ENCODE measurements at regions not wholly inside any gene's neighbourhood (a gene's known extent, or its start where the extent isn't known, plus 50 kb on each side); places are given as distances from the start of the nearest gene placed in this dataset.
"Not testable (repeated sequence)": the region's sequence is repeated elsewhere in the genome, so short reads cannot be mapped to it uniquely, and the experiment has no call there.

GRCh38 chr10:46645110-46645509 lies 66.2 kb downstream of the SYT15 start:
- DNase-seq (ENCODE audit: low read depth): not testable (repeated sequence)

- DNase-seq (ENCODE audit: low read depth): not testable (repeated sequence)
Measured at GRCh38 chr10:46646132-46646531, 67.2 kb downstream of the SYT15 start.

- DNase-seq (ENCODE audit: low read depth): not testable (repeated sequence)
Measured at GRCh38 chr10:46650967-46651366, 72.0 kb downstream of the SYT15 start.

GRCh38 chr10:46657437-46657836 lies 78.5 kb downstream of the SYT15 start:
- not testable (repeated sequence) for DNase-seq (ENCODE audit: low read depth)

- DNase-seq (ENCODE audit: low read depth): not testable (repeated sequence)
Measured at GRCh38 chr10:46660027-46660834, 81.3 kb downstream of the SYT15 start.

- not testable (repeated sequence) for DNase-seq (ENCODE audit: low read depth)
Measured at GRCh38 chr10:46660835-46661164, 81.9 kb downstream of the SYT15 start.

GRCh38 chr10:46665536-46665935 lies 86.6 kb downstream of the SYT15 start:
- not testable (repeated sequence) for DNase-seq (ENCODE audit: low read depth)

- not testable (repeated sequence) for DNase-seq (ENCODE audit: low read depth)
Measured at GRCh38 chr10:46668357-46668997, 89.5 kb downstream of the SYT15 start.

GRCh38 chr10:46677836-46678435 lies 99.0 kb downstream of the SYT15 start:
- not testable (repeated sequence) for DNase-seq (ENCODE audit: low read depth)

GRCh38 chr10:46691397-46691796 lies 112.5 kb downstream of the SYT15 start:
- DNase-seq (ENCODE audit: low read depth): not testable (repeated sequence)

- DNase-seq (ENCODE audit: low read depth): not testable (repeated sequence)
Measured at GRCh38 chr10:46693218-46693617, 114.3 kb downstream of the SYT15 start.

GRCh38 chr10:46717264-46717663 lies 138.3 kb downstream of the SYT15 start:
- not testable (repeated sequence) for DNase-seq (ENCODE audit: low read depth)

- not testable (repeated sequence) for DNase-seq (ENCODE audit: low read depth)
Measured at GRCh38 chr10:46718014-46718413, 139.1 kb downstream of the SYT15 start.

GRCh38 chr10:46720386-46720785 lies 141.5 kb downstream of the SYT15 start:
- peak; percentile 1 for DNase-seq (ENCODE audit: low read depth)

GRCh38 chr10:46720811-46721518 lies 142.0 kb downstream of the SYT15 start:
- not testable (repeated sequence) for DNase-seq (ENCODE audit: low read depth)

- DNase-seq (ENCODE audit: low read depth): not testable (repeated sequence)
Measured at GRCh38 chr10:46724258-46724657, 145.3 kb downstream of the SYT15 start.

- not testable (repeated sequence) for DNase-seq (ENCODE audit: low read depth)
Measured at GRCh38 chr10:46728359-46728758, 149.4 kb downstream of the SYT15 start.

GRCh38 chr10:46730729-46731128 lies 151.8 kb downstream of the SYT15 start:
- DNase-seq (ENCODE audit: low read depth): not testable (repeated sequence)

GRCh38 chr10:46733635-46734261 lies 154.8 kb downstream of the SYT15 start:
- DNase-seq (ENCODE audit: low read depth): not testable (repeated sequence)

- DNase-seq (ENCODE audit: low read depth): not testable (repeated sequence)
Measured at GRCh38 chr10:46734262-46734642, 155.3 kb downstream of the SYT15 start.

GRCh38 chr10:46739919-46740318 lies 161.0 kb downstream of the SYT15 start:
- DNase-seq (ENCODE audit: low read depth): not testable (repeated sequence)

- not testable (repeated sequence) for DNase-seq (ENCODE audit: low read depth)
Measured at GRCh38 chr10:46740368-46740767, 161.4 kb downstream of the SYT15 start.

Data from Daoy (cell line).